Trophoblast cell (in vitro differentiated cells and primary cell): ENCODE measurements at regions not wholly inside any gene's neighbourhood (a gene's known extent, or its start where the extent isn't known, plus 50 kb on each side); places are given as distances from the start of the nearest gene placed in this dataset.
A peak's percentile ranks its signal among the peaks of the same experiment; 100 is the strongest.

Source experiments
- DNase-seq, 2 donors: peaks; one replicate each; pipeline ENCODE4 v3.0.0-alpha.2; 2016
- H2AFZ ChIP-seq: 2 replicates; pipeline ENCODE4 v1.6.1; 2013; ENCODE audit warnings: low read length, moderate library complexity, mild to moderate bottlenecking; ENCODE audit not compliant: insufficient read depth, poor library complexity
- H2AK5ac ChIP-seq: 2 replicates; pipeline ENCODE4 v1.6.1; 2013; ENCODE audit warnings: mild to moderate bottlenecking, low read length
- H2BK120ac ChIP-seq: 2 replicates; pipeline ENCODE4 v1.6.1; 2013; ENCODE audit warnings: low read length, mild to moderate bottlenecking, moderate library complexity; ENCODE audit not compliant: insufficient read depth, poor library complexity
- H2BK12ac ChIP-seq: 2 replicates; pipeline ENCODE4 v1.6.1; 2013; ENCODE audit warnings: mild to moderate bottlenecking, low read length, moderate library complexity
- H2BK5ac ChIP-seq: 2 replicates; pipeline ENCODE4 v1.6.1; 2013; ENCODE audit warnings: low read length, low read depth, moderate library complexity, mild to moderate bottlenecking; ENCODE audit not compliant: poor library complexity
- H3K14ac ChIP-seq: 2 replicates; pipeline ENCODE4 v1.6.1; 2013; ENCODE audit warnings: mild to moderate bottlenecking, low read length
- H3K18ac ChIP-seq: 2 replicates; pipeline ENCODE4 v1.6.1; 2013; ENCODE audit warnings: mild to moderate bottlenecking, low read length
- H3K23ac ChIP-seq: 2 replicates; pipeline ENCODE4 v1.6.1; 2013; ENCODE audit warnings: low read length
- H3K27ac ChIP-seq: 2 replicates; pipeline ENCODE4 v1.5.1; 2013; ENCODE audit warnings: low read depth, mild to moderate bottlenecking, inconsistent platforms, low read length, moderate library complexity
- H3K27me3 ChIP-seq: 2 replicates; pipeline ENCODE4 v1.6.1; 2013; ENCODE audit warnings: inconsistent platforms, mild to moderate bottlenecking, low read length, moderate library complexity; ENCODE audit not compliant: insufficient read depth
- H3K36me3 ChIP-seq, 2 experiments: 1 replicate in 1 of 2; 2 replicates in 1 of 2; pipeline ENCODE4 v1.6.1; 2013; ENCODE audit warnings: low read length in 2 of 2, mild to moderate bottlenecking in 2 of 2, moderate library complexity in 1 of 2; ENCODE audit not compliant: insufficient read depth in 2 of 2, control insufficient read depth in 1 of 2
- H3K4ac ChIP-seq: 2 replicates; pipeline ENCODE4 v1.6.1; 2013; ENCODE audit warnings: low read depth, mild to moderate bottlenecking, low read length, moderate library complexity
- H3K4me1 ChIP-seq, 2 experiments: 1 replicate in 1 of 2; 2 replicates in 1 of 2; pipeline ENCODE4 v1.6.1; 2013; ENCODE audit warnings: low read length in 2 of 2, mild to moderate bottlenecking in 2 of 2, moderate library complexity in 1 of 2; ENCODE audit not compliant: insufficient read depth in 2 of 2, control insufficient read depth in 1 of 2
- H3K4me2 ChIP-seq: 2 replicates; pipeline ENCODE4 v1.6.1; 2013; ENCODE audit warnings: inconsistent platforms, mild to moderate bottlenecking, low read length, moderate library complexity
- H3K4me3 ChIP-seq: 2 replicates; pipeline ENCODE4 v1.5.1; 2013; ENCODE audit warnings: mild to moderate bottlenecking, low read depth, low read length, inconsistent platforms
- H3K79me1 ChIP-seq: one replicate; pipeline ENCODE4 v1.6.1; 2013; ENCODE audit warnings: low read length
- H3K79me2 ChIP-seq: 2 replicates; pipeline ENCODE4 v1.6.1; 2013; ENCODE audit warnings: low read length, mild to moderate bottlenecking; ENCODE audit not compliant: control insufficient read depth, insufficient read depth, poor library complexity
- H3K9ac ChIP-seq: 2 replicates; pipeline ENCODE4 v1.6.1; 2013; ENCODE audit warnings: mild to moderate bottlenecking, low read length
- H3K9me3 ChIP-seq: 2 replicates; pipeline ENCODE4 v1.6.1; 2013; ENCODE audit warnings: low read depth, mild to moderate bottlenecking, control low read depth, inconsistent platforms, low read length; ENCODE audit not compliant: insufficient read depth
- H4K12ac ChIP-seq: 2 replicates; pipeline ENCODE4 v1.6.1; 2013; ENCODE audit warnings: low read depth, mild to moderate bottlenecking, low read length, moderate library complexity
- H4K8ac ChIP-seq: 2 replicates; pipeline ENCODE4 v1.6.1; 2013; ENCODE audit warnings: low read depth, mild to moderate bottlenecking, low read length, moderate library complexity
- H4K91ac ChIP-seq: one replicate; pipeline ENCODE4 v1.6.1; 2013; ENCODE audit warnings: low read depth, mild to moderate bottlenecking, low read length, moderate library complexity
- WGBS: extraction: QIAGEN DNeasy Blood & Tissue Kit; methylation state at CpG from one replicate; pipeline ENCODE4 v1.1.7; 2013; ENCODE audit warnings: missing lambda C conversion rate; ENCODE audit not compliant: insufficient read length, insufficient coverage; ENCODE audit errors: extremely low coverage; 5-methylcytosine and 5-hydroxymethylcytosine counted together

- no peak overlapping the region for H3K27ac ChIP-seq
- WGBS = no CpG with 5 or more reads among the region's 1 CpG
- no peak overlapping the region for H4K12ac ChIP-seq
- no peak overlapping the region for H2BK120ac ChIP-seq
- H3K23ac ChIP-seq = no peak overlapping the region
- H3K9ac ChIP-seq = no peak overlapping the region
- no peak overlapping the region for H2AK5ac ChIP-seq
- no peak overlapping the region for H3K14ac ChIP-seq
- no peaks in the 10 kb centered on the region for H3K79me2 ChIP-seq
- H4K91ac ChIP-seq = no peak overlapping the region
- H2BK12ac ChIP-seq = no peak overlapping the region
- H3K36me3 ChIP-seq = no peaks in the 10 kb centered on the region
- no peak overlapping the region for H4K8ac ChIP-seq
- H3K79me1 ChIP-seq = peaks cover 6% of the 10 kb centered on the region
- no peak for DNase-seq
- no peak overlapping the region for H3K18ac ChIP-seq
- no peak overlapping the region for H3K4ac ChIP-seq
- no peak overlapping the region for H2BK5ac ChIP-seq
- no peak overlapping the region for H2AFZ ChIP-seq
- H3K4me2 ChIP-seq = no peak overlapping the region
- H3K4me1 ChIP-seq = no peaks in the 10 kb centered on the region
- H3K27me3 ChIP-seq = no peaks in the 10 kb centered on the region
- H3K4me3 ChIP-seq = no peak overlapping the region
- no peaks in the 10 kb centered on the region for H3K9me3 ChIP-seq
Measured at GRCh38 chr4:155616117-155616516, 50.5 kb upstream of the GUCY1A1 start.

- Histone ChIP-seq H4K91ac (no peak overlapping the region), H2BK12ac (peak overlapping the region; percentile 13), H3K14ac (no peak overlapping the region), H4K8ac (no peak overlapping the region), H3K27me3 (no peaks in the 10 kb centered on the region), H3K27ac (peak overlapping the region; percentile 64), H3K79me1 (peaks cover 6% of the 10 kb centered on the region), H3K4me2 (no peak overlapping the region), H3K18ac (no peak overlapping the region), H2BK120ac (peak overlapping the region; percentile 91), H3K9me3 (no peaks in the 10 kb centered on the region), H2BK5ac (no peak overlapping the region), H2AFZ (no peak overlapping the region), H3K36me3 (no peaks in the 10 kb centered on the region), H3K4me3 (no peak overlapping the region), H3K23ac (no peak overlapping the region), H2AK5ac (no peak overlapping the region), H3K79me2 (no peaks in the 10 kb centered on the region), H3K4ac (no peak overlapping the region), H4K12ac (no peak overlapping the region), H3K4me1 (no peaks in the 10 kb centered on the region), H3K9ac (no peak overlapping the region)
- 100% methylated on average over 2 of the region's 4 CpGs for WGBS
- DNase-seq = no peak
Measured at GRCh38 chr4:155615081-155615887, 51.4 kb upstream of the GUCY1A1 start.

GRCh38 chr4:155614111-155614762 is 52.4 kb upstream of the GUCY1A1 start:
- Histone ChIP-seq H2AK5ac (no peak overlapping the region), H3K79me2 (no peaks in the 10 kb centered on the region), H3K23ac (no peak overlapping the region), H3K9ac (no peak overlapping the region), H2BK120ac (no peak overlapping the region), H3K4me2 (no peak overlapping the region), H2AFZ (no peak overlapping the region), H3K27ac (peak overlapping the region; percentile 17), H3K36me3 (no peaks in the 10 kb centered on the region), H3K9me3 (no peaks in the 10 kb centered on the region), H3K27me3 (no peaks in the 10 kb centered on the region), H3K14ac (no peak overlapping the region), H4K12ac (no peak overlapping the region), H2BK12ac (no peak overlapping the region), H3K4ac (no peak overlapping the region), H3K4me3 (no peak overlapping the region), H3K79me1 (peaks cover 9% of the 10 kb centered on the region), H3K18ac (no peak overlapping the region), H2BK5ac (no peak overlapping the region), H4K91ac (no peak overlapping the region), H4K8ac (no peak overlapping the region), H3K4me1 (no peaks in the 10 kb centered on the region)
- DNase-seq = peak in 1 of 2 donors; percentile 35
- WGBS = no CpG with 5 or more reads among the region's 1 CpG

GRCh38 chr4:155612074-155612473 is 54.6 kb upstream of the GUCY1A1 start:
- no peak for DNase-seq
- H3K27me3 ChIP-seq = no peaks in the 10 kb centered on the region
- H3K27ac ChIP-seq = no peak overlapping the region
- H4K8ac ChIP-seq = no peak overlapping the region
- no peaks in the 10 kb centered on the region for H3K36me3 ChIP-seq
- no peak overlapping the region for H2BK5ac ChIP-seq
- no peak overlapping the region for H3K14ac ChIP-seq
- H2AFZ ChIP-seq = no peak overlapping the region
- no peak overlapping the region for H3K23ac ChIP-seq
- H3K4me2 ChIP-seq = no peak overlapping the region
- H3K9ac ChIP-seq = no peak overlapping the region
- peaks cover 3 to 5% of the 10 kb centered on the region in 2 experiments for H3K4me1 ChIP-seq
- peak overlapping the region; percentile 63 for H2BK12ac ChIP-seq
- H4K12ac ChIP-seq = no peak overlapping the region
- no peak overlapping the region for H2BK120ac ChIP-seq
- no peak overlapping the region for H3K4ac ChIP-seq
- no peak overlapping the region for H4K91ac ChIP-seq
- no CpG with 5 or more reads among the region's 2 CpGs for WGBS
- no peak overlapping the region for H3K4me3 ChIP-seq
- H2AK5ac ChIP-seq = no peak overlapping the region
- peaks cover 12% of the 10 kb centered on the region for H3K79me1 ChIP-seq
- no peaks in the 10 kb centered on the region for H3K79me2 ChIP-seq
- no peaks in the 10 kb centered on the region for H3K9me3 ChIP-seq
- H3K18ac ChIP-seq = no peak overlapping the region
